Left ventricle myocardium inferior (tissue), 1 donor: ENCODE measurements at regions not wholly inside any gene's neighbourhood (a gene's known extent, or its start where the extent isn't known, plus 50 kb on each side); places are given as distances from the start of the nearest gene placed in this dataset.

Experiments
- DNase-seq: peaks from one replicate; pipeline ENCODE4 v3.0.0-alpha.2; 2020
- H3K27ac ChIP-seq: fragments of 200-600 bp; replicated peaks from 2 replicates; pipeline ENCODE4 v1.8.0; 2021
- H3K27me3 ChIP-seq: fragments of 200-600 bp; 2 replicates; pipeline ENCODE4 v1.8.0; 2021; ENCODE audit warnings: low read depth
- H3K36me3 ChIP-seq: fragments of 200-600 bp; 2 replicates; pipeline ENCODE4 v1.8.0; 2021
- H3K4me1 ChIP-seq: fragments of 200-600 bp; 2 replicates; pipeline ENCODE4 v1.8.0; 2021
- H3K4me3 ChIP-seq: fragments of 200-600 bp; 2 replicates; pipeline ENCODE4 v1.8.0; 2021; ENCODE audit warnings: mild to moderate bottlenecking, moderate library complexity
- H3K9me3 ChIP-seq: fragments of 200-600 bp; replicated peaks from 2 replicates; pipeline ENCODE4 v1.8.0; 2021
- CTCF ChIP-seq: fragments of 200-600 bp; IDR thresholded peaks from 2 replicates; pipeline ENCODE4 v1.8.0; 2021; ENCODE audit warnings: antibody characterized with exemption, mild to moderate bottlenecking, borderline replicate concordance
- intact Hi-C: fragments of 100-400 bp; cut with micrococcal nuclease; formaldehyde crosslinking; loops from one replicate; pipeline ENCODE4 v1.11.0; 2022
- donor health status: DM: no; HTN: yes; CAD: no; lungs with severe emphysema.

DNA sequence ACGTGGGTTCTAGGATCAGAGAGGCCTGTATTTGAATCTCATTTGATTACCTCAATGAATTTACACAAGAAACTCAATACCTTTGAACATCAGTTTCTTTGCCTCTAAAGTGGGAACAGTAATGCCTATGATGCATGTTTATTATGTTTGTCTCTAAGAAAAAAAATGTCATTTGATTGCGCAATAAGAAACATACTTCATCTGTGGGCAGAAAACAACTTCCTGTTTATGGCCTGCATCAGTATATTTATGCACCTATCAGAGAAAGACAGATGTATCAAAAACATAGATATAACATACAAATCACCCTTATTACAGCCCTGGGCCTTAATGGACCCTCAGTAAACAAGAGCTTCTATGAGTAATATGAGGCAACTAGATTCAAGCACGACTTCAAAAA is 516.4 kb upstream of the ARID1B start:
- Histone ChIP-seq H3K9me3 (no peaks in the 10 kb centered on the region), H3K27ac (no peak overlapping the region), H3K27me3 (no peaks in the 10 kb centered on the region), H3K4me3 (no peak overlapping the region), H3K4me1 (no peaks in the 10 kb centered on the region), H3K36me3 (no peaks in the 10 kb centered on the region)
- DNase-seq, result no peak
- intact Hi-C loops, result no loop called here
- TF ChIP-seq CTCF, result no peak

DNA sequence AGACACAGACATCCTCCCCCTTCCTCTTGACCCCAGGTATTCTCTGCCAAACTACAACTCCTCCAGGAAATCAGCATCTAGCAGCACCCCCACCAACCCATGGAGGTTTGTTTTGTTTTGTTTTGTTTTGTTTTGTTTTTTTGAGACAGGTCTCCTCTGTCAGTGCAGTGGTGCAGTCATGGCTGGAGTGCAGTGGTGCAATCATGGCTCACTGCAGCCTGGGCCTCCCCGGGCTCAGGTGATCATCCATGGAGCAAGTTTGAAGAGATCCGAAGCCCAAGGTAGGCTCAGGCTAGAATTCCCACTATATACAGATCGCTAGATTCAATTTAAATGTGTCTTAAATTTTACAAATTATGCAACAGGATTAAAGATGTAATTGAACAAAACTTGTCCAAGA is 518.2 kb upstream of the ARID1B start:
- Histone ChIP-seq H3K27me3 (no peaks in the 10 kb centered on the region), H3K4me1 (no peaks in the 10 kb centered on the region), H3K27ac (no peak overlapping the region), H3K36me3 (no peaks in the 10 kb centered on the region), H3K4me3 (no peak overlapping the region), H3K9me3 (no peaks in the 10 kb centered on the region)
- no peak for DNase-seq
- TF ChIP-seq CTCF, result no peak
- intact Hi-C loops, result no loop called here

GRCh38 chr6:156256161-156256560 is 521.0 kb upstream of the ARID1B start:
- no peak overlapping the region for H3K27ac ChIP-seq
- H3K4me1 ChIP-seq, result no peaks in the 10 kb centered on the region
- no peak overlapping the region for H3K4me3 ChIP-seq
- no peaks in the 10 kb centered on the region for H3K27me3 ChIP-seq
- no peak for TF ChIP-seq CTCF
- H3K36me3 ChIP-seq, result no peaks in the 10 kb centered on the region
- intact Hi-C loops, result no loop called here
- H3K9me3 ChIP-seq, result no peaks in the 10 kb centered on the region
- DNase-seq, result no peak

- Histone ChIP-seq H3K27ac (no peak overlapping the region), H3K4me3 (no peak overlapping the region), H3K27me3 (no peaks in the 10 kb centered on the region), H3K4me1 (no peaks in the 10 kb centered on the region), H3K9me3 (no peaks in the 10 kb centered on the region), H3K36me3 (no peaks in the 10 kb centered on the region)
- intact Hi-C loops, result no loop called here
- DNase-seq, result no peak
- no peak for TF ChIP-seq CTCF
Observed at GRCh38 chr6:156254240-156254639, 522.9 kb upstream of the ARID1B start.

GRCh38 chr6:156250593-156250992 is 526.6 kb upstream of the ARID1B start:
- no peak for DNase-seq
- Histone ChIP-seq H3K4me1 (no peaks in the 10 kb centered on the region), H3K9me3 (no peaks in the 10 kb centered on the region), H3K27ac (no peak overlapping the region), H3K27me3 (no peaks in the 10 kb centered on the region), H3K4me3 (no peak overlapping the region), H3K36me3 (no peaks in the 10 kb centered on the region)
- intact Hi-C loops, result no loop called here
- TF ChIP-seq CTCF, result no peak

GRCh38 chr6:156242206-156242605 is 535.0 kb upstream of the ARID1B start:
- H3K9me3 ChIP-seq, result no peaks in the 10 kb centered on the region
- TF ChIP-seq CTCF, result no peak
- DNase-seq, result no peak
- H3K4me1 ChIP-seq, result no peaks in the 10 kb centered on the region
- no peaks in the 10 kb centered on the region for H3K36me3 ChIP-seq
- intact Hi-C loops, result no loop called here
- no peak overlapping the region for H3K4me3 ChIP-seq
- no peak overlapping the region for H3K27ac ChIP-seq
- no peaks in the 10 kb centered on the region for H3K27me3 ChIP-seq
